ENCODE measurements at regions not wholly inside any gene's neighbourhood (a gene's known extent, or its start where the extent isn't known, plus 50 kb on each side); places are given as distances from the start of the nearest gene placed in this dataset.
A peak's percentile ranks its signal among the peaks of the same experiment; 100 is the strongest.

GRCh38 chr16:17657045-17657444, 186.3 kb upstream of the XYLT1 start:
- no peak for DNase-seq

- DNase-seq: no peak
Measured at GRCh38 chr16:17654571-17654970, 183.8 kb upstream of the XYLT1 start.

DNA sequence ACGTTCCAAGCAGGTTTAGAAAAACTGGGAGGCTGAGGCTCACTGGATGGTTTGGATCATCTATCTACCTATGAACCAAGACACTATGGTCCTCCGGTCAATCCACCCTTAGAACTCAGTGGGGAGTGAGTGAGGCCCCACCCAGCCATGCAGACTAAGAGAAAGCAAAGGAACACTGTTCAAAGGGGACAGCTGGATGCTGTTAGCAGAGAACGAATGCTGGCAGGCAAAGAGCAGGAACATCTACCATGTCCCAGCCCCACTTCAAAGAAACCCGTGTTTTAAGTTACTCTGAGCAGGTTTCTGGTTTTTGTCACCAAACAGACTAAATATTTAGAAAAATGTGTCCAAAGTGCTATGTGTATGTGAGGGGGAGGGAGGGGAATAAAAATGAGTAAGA, 183.4 kb upstream of the XYLT1 start:
- no peak for DNase-seq

- no peak for DNase-seq
Measured at GRCh38 chr16:17647879-17648872, 177.4 kb upstream of the XYLT1 start.

- no peak for DNase-seq
Measured at GRCh38 chr16:17643935-17644334, 173.2 kb upstream of the XYLT1 start.

- no peak for DNase-seq
Measured at GRCh38 chr16:17641990-17642389, 171.2 kb upstream of the XYLT1 start.

GRCh38 chr16:17638134-17638533, 167.4 kb upstream of the XYLT1 start:
- DNase-seq: no peak

GRCh38 chr16:17635183-17635582, 164.4 kb upstream of the XYLT1 start:
- no peak for DNase-seq

DNA sequence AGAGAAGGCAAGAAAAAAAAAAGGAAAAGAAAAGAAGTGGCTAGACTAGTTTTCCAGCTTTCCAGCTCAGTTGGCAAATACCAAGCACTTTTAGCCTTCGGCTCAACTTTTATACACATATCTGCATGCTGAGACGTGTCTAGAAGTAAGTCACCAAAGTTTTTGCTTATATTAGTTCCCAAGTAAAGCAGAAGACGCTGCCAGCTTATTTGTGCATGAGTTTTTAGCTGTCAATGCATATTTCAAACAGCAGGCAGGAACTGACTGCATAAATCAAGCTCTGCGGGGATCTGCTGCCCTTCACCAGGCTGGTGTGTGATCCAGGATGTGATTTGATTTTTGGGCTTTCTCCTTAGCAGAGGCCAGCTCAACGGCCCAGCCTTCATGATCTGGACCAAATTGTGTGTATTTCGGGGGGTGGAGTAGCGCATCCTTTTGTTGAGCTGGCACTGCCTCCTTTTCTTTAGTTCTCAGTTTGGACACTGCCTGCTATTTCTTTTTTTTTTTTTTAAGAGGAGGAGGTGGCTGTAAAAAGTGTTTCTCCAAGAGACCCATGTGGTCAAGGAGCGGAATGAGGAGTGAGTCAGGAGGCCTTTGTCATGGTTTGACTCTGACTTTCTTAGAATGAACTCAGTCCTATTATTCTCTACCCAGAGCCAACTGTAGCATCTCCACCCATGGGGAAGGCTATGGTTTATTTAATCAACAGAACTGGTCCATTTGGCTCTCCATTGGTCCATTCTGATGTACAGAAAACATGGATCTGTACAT, 162.6 kb upstream of the XYLT1 start:
- no peak for DNase-seq

- DNase-seq: no peak
Measured at GRCh38 chr16:17632667-17633066, 161.9 kb upstream of the XYLT1 start.

DNA sequence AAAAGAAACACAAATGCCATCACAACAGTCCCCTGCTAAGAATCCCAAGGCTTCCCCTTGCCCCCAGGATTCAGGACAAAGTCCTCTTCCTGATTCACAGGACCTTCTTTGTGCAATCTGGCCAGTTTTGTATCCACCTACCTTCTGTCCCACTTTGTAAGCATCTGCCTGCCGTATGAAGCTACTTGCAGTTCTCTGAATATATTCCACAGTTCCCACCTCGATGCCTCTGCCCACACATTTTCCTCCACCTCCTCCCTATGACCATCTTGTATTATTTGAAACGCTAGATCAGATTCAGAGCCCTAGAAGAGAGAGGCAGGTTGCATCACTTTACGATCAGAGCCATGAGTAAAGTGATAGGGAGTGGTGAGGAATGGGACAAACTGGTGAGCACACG, 159.2 kb upstream of the XYLT1 start:
- DNase-seq: peak in 1 of 51 donors; percentile 2

DNA sequence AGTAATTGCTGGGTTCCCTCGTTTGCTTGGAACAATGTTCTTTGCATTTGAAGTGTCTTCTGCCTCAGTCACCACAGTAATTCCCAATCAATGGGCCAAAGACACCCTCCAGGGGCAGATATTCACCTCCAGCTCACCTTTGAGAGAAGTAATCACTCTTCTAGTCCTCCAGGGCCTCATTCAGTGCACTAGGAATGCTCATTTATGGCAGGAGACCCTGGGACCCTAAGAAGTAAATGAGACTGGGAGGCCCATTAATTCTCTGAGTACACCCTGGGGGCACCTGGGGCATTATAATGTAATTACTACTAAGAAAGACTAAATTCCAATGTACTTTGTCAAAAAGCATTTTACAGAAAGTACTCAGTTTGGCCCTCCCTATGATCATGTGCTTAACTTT, 158.2 kb upstream of the XYLT1 start:
- no peak for DNase-seq

GRCh38 chr16:17622366-17622765, 151.6 kb upstream of the XYLT1 start:
- no peak for DNase-seq

- DNase-seq: no peak
Measured at GRCh38 chr16:17619261-17619660, 148.5 kb upstream of the XYLT1 start.

DNA sequence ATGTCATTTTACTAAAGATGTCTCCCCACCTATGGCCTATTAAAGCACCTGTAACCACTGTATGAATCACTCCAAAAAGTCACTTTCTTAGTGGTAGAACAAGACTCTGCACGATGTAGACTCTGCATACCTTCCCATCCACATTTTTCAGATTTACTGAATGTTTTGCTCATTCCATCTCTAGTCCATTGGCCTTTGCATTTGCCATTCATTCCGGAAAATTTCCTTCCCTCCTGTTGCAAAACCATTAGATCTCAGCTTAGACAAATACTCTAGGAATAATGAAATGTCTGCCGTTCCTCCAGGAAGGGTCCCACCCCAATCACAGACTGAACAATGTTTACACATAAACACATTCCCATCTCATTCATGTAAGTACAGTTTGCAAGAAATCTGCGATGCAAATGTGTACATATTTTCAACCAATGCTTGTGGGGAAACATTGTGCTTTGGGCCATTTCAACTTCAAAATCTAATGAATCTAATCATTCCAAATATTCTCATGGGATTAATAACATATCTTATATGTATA, 146.3 kb upstream of the XYLT1 start:
- DNase-seq: no peak

GRCh38 chr16:17612336-17612735, 141.6 kb upstream of the XYLT1 start:
- no peak for DNase-seq

DNA sequence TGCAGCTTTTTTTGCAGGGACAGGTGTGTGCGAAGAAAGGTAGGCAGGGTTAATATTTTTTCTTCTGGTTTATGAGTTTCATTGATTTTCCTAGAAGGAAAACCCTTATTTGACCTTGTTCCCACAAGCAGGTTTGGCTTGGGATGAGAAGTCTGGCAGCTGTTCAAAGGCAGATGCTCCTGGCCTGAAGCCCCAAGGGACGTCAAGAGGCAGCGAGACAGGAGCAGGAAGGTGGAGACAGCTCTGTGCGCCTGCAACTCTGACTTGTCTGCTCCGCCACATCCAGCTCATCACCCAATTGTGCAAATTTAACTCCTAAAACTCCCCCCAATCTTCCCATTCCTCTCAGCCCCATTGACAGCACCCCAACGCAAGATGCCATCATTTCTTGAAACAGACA, 136.8 kb upstream of the XYLT1 start:
- no peak for DNase-seq

- DNase-seq: no peak
Measured at GRCh38 chr16:17607075-17607509, 136.3 kb upstream of the XYLT1 start.

DNA sequence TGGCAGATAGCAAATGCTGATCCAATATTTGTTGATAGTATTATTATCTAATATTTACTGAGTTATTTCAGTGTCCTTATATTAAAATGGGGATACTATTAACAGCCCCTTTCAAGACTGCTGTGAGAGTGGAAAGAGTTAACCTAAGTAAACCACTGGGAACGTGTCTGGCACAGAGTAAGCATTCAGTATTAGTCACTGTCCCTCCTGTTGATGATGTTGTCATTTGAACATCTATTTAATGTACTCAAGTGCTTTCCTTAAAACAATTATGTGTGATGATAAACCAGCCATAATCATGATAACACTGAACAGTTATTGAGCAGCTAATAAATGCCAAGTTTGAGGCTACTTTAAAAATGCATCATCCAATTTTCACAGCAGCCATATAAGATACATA, 135.7 kb upstream of the XYLT1 start:
- no peak for DNase-seq

DNA sequence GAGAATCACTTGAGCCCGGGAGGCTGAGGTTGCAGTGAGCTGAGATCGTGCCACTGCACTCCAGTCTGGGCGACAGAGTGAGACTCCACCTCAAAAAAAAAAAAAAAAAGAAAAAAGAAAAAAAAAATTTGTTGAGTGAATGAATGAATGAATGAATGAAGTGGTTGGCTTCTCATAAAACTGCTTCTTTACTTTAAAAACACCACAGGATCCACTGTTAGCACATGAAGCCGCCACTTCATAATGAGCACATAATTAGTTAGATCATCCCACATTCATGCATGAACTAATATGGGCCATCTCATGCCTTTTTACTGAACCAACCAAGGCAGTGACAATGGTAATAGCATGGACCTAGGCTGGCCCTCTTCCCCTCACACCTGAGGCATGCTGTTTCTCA, 135.0 kb upstream of the XYLT1 start:
- DNase-seq: no peak

DNA sequence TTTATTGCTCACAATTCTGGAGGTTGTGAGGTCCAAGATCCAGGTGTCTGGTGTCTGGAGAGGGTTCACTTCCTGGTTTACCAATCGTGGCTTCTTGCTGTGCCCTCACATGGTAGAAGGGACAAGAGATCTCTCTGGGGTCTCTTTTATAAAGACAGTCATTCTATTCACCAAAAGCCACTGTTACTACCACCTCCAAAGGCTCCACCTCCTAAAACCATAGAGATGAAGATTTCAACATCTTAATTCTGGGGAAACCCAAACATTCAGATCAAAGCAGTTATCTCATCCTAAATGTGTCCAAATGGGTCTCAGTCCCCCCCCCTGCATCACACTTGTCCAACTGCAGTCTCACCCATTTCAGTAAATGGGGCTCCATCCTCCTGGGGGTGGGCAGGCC, 132.9 kb upstream of the XYLT1 start:
- DNase-seq: no peak

DNA sequence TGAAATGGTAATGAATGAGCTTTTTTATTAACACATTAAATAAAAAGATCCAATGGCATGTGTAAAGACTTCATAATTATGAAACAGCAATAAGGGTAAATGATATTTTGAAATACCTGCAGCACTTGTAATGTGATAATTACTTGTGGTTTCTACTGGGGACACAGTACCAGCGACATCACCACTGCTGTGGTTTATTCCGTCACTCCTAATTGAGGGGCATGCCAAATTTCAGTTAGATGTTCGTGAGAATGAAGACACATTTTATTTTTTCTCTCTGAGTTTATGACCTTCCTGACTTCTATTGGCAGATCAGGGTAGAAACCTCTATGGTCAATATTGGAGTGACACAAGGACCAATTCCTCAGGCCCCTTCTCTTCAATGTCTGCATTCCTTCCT, 131.9 kb upstream of the XYLT1 start:
- no peak for DNase-seq
